ENCODE measurements at regions not wholly inside any gene's neighbourhood (a gene's known extent, or its start where the extent isn't known, plus 50 kb on each side); places are given as distances from the start of the nearest gene placed in this dataset.

DNA sequence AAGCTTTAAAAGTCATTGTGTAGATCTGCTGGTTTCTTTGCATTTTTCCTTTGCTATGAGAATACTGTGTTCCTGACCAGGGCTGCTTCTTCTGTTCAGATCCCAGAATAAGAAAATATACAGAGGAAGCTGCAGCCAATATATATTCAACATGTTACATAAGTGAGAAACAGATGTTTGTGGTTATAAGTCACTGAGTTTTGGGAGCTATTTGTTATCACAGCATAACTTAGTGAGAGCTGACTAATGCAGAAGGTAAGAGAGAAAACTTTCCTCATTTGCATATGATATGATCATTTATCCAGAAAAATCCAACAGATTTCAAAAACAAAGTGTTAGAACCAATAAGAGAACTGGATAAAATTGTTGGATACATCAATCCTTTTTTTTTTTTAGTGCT, 136.3 kb upstream of the NR3C1 start:
- TF ChIP-seq, protein P1, sequence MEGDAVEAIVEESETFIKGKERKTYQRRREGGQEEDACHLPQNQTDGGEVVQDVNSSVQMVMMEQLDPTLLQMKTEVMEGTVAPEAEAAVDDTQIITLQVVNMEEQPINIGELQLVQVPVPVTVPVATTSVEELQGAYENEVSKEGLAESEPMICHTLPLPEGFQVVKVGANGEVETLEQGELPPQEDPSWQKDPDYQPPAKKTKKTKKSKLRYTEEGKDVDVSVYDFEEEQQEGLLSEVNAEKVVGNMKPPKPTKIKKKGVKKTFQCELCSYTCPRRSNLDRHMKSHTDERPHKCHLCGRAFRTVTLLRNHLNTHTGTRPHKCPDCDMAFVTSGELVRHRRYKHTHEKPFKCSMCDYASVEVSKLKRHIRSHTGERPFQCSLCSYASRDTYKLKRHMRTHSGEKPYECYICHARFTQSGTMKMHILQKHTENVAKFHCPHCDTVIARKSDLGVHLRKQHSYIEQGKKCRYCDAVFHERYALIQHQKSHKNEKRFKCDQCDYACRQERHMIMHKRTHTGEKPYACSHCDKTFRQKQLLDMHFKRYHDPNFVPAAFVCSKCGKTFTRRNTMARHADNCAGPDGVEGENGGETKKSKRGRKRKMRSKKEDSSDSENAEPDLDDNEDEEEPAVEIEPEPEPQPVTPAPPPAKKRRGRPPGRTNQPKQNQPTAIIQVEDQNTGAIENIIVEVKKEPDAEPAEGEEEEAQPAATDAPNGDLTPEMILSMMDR (IDR thresholded peaks at IDR 0.05; ENCODE audit: low read depth, low read length) = no peak
- TF ChIP-seq EZH2phosphoT487 (IDR thresholded peaks at IDR 0.05; ENCODE audit: low read depth) = no peak
